ENCODE measurements at regions not wholly inside any gene's neighbourhood (a gene's known extent, or its start where the extent isn't known, plus 50 kb on each side); places are given as distances from the start of the nearest gene placed in this dataset.

DNA sequence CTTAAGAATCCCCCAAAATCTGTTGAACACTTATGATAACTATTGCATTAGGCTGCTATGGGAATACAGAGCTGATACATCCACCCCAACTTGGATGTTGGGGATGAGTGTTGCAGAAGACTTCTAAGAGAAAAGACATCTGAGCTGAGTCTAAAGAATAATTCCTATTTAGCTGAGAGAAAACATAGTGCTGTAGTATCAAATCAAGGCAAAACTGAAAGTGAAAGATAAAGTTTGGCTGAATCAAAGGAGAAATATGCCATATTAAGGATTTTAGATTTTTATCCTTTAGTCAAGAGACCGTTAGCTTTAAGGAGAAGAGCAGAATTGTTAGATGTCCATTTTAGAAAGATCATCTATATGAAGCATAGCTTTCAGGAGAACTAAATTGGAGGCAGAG is 726.9 kb upstream of the PTBP2 start:
- TF ChIP-seq, protein P1, sequence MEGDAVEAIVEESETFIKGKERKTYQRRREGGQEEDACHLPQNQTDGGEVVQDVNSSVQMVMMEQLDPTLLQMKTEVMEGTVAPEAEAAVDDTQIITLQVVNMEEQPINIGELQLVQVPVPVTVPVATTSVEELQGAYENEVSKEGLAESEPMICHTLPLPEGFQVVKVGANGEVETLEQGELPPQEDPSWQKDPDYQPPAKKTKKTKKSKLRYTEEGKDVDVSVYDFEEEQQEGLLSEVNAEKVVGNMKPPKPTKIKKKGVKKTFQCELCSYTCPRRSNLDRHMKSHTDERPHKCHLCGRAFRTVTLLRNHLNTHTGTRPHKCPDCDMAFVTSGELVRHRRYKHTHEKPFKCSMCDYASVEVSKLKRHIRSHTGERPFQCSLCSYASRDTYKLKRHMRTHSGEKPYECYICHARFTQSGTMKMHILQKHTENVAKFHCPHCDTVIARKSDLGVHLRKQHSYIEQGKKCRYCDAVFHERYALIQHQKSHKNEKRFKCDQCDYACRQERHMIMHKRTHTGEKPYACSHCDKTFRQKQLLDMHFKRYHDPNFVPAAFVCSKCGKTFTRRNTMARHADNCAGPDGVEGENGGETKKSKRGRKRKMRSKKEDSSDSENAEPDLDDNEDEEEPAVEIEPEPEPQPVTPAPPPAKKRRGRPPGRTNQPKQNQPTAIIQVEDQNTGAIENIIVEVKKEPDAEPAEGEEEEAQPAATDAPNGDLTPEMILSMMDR (IDR thresholded peaks at IDR 0.05), result no peak
- no peak for TF ChIP-seq POLR2A (IDR thresholded peaks at IDR 0.05)

All from thyroid gland (tissue), 4 donors.